ENCODE measurements at regions not wholly inside any gene's neighbourhood (a gene's known extent, or its start where the extent isn't known, plus 50 kb on each side); places are given as distances from the start of the nearest gene placed in this dataset.

DNA sequence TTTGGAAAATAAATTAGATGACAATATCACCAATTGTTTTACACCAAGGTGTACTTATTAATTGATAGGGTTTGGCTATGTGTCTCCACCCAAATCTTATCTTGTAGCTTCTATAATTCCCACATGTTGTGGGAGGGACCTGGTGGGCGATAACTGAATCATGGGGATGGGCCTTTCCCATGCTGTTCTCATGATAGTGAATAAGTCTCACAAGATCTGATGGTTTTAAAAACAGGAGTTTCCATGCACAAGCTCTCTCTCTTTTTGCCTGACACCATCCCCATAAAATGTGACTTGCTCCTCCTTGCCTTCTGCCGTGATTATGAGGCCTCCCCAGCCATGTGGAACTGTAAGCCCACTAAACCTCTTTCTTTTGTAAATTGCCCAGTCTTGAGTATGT, 131.0 kb upstream of the LMO4 start:
- TF ChIP-seq, protein P1, sequence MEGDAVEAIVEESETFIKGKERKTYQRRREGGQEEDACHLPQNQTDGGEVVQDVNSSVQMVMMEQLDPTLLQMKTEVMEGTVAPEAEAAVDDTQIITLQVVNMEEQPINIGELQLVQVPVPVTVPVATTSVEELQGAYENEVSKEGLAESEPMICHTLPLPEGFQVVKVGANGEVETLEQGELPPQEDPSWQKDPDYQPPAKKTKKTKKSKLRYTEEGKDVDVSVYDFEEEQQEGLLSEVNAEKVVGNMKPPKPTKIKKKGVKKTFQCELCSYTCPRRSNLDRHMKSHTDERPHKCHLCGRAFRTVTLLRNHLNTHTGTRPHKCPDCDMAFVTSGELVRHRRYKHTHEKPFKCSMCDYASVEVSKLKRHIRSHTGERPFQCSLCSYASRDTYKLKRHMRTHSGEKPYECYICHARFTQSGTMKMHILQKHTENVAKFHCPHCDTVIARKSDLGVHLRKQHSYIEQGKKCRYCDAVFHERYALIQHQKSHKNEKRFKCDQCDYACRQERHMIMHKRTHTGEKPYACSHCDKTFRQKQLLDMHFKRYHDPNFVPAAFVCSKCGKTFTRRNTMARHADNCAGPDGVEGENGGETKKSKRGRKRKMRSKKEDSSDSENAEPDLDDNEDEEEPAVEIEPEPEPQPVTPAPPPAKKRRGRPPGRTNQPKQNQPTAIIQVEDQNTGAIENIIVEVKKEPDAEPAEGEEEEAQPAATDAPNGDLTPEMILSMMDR (conservative IDR thresholded peaks at IDR 0.05; ENCODE audit: low read depth, low read length), result no peak
- no peak for TF ChIP-seq EZH2phosphoT487 (IDR thresholded peaks at IDR 0.05; ENCODE audit: borderline replicate concordance, low read length)
